NCI-H345 treated with DMSO at 0.1 percent for 48 hours (cell line): ENCODE measurements at regions not wholly inside any gene's neighbourhood (a gene's known extent, or its start where the extent isn't known, plus 50 kb on each side); places are given as distances from the start of the nearest gene placed in this dataset.
"Not testable (repeated sequence)": the region's sequence is repeated elsewhere in the genome, so short reads cannot be mapped to it uniquely, and the experiment has no call there.

Source experiments
- DNase-seq: peaks from one replicate; lab custom pipeline; 2025; ENCODE audit not compliant: unreplicated experiment; lab: John Stamatoyannopoulos, UW

- DNase-seq, result not testable (repeated sequence)
These were observed 81.0 kb upstream of the COBL start for GRCh38 chr7:51397608-51398007.

GRCh38 chr7:51393003-51393402 is 76.4 kb upstream of the COBL start:
- DNase-seq, result not testable (repeated sequence)

- DNase-seq, result not testable (repeated sequence)
These were observed 73.3 kb upstream of the COBL start for GRCh38 chr7:51389952-51390351.

- not testable (repeated sequence) for DNase-seq
These were observed 72.7 kb upstream of the COBL start for GRCh38 chr7:51389216-51389812.

GRCh38 chr7:51388241-51388640 is 71.6 kb upstream of the COBL start:
- not testable (repeated sequence) for DNase-seq

GRCh38 chr7:51386806-51387568 is 70.4 kb upstream of the COBL start:
- DNase-seq, result not testable (repeated sequence)

- not testable (repeated sequence) for DNase-seq
These were observed 69.6 kb upstream of the COBL start for GRCh38 chr7:51386184-51386583.

- not testable (repeated sequence) for DNase-seq
These were observed 65.6 kb upstream of the COBL start for GRCh38 chr7:51382243-51382642.

- DNase-seq, result no peak
These were observed 59.9 kb upstream of the COBL start for GRCh38 chr7:51376420-51377092.

- no peak for DNase-seq
These were observed 58.3 kb upstream of the COBL start for GRCh38 chr7:51374936-51375335.

GRCh38 chr7:51373607-51374006 is 57.0 kb upstream of the COBL start:
- not testable (repeated sequence) for DNase-seq

- DNase-seq, result no peak
These were observed 53.1 kb upstream of the COBL start for GRCh38 chr7:51369746-51370145.

- DNase-seq, result peak; percentile 24
These were observed 52.6 kb upstream of the COBL start for GRCh38 chr7:51369228-51369627.

- DNase-seq, result no peak
These were observed 51.7 kb upstream of the COBL start for GRCh38 chr7:51368334-51368733.

GRCh38 chr7:51367614-51367968 is 51.0 kb upstream of the COBL start:
- DNase-seq, result no peak

- peak; percentile 67 for DNase-seq
These were observed 50.5 kb upstream of the COBL start for GRCh38 chr7:51366930-51367613.
